PC-3 (cell line): ENCODE measurements at regions not wholly inside any gene's neighbourhood (a gene's known extent, or its start where the extent isn't known, plus 50 kb on each side); places are given as distances from the start of the nearest gene placed in this dataset.

Experiments
- ATAC-seq: fragments of 200-7000 bp; cut with Tn5 transposase; 2 replicates; pipeline ENCODE4 v1.9.1; 2020; ENCODE audit warnings: mild to moderate bottlenecking, moderate library complexity
- BruUV-seq: library from RNA; stranded (reverse); fragments of 400-500 nt; replicated peaks from 2 replicates; lab custom pipeline; 2021; lab: Mats Ljungman, UMichigan
- CTCF ChIA-PET: fragments of 300-600 bp; sonication (Branson Sonifier 250); formaldehyde crosslinking; loops from one replicate; lab custom pipeline; 2022; ENCODE audit warnings: antibody characterized with exemption; lab: Charles Lee
- POLR2A ChIA-PET: fragments of 300-600 bp; sonication (Branson Sonifier 250); formaldehyde crosslinking; loops from one replicate; lab custom pipeline; 2022; ENCODE audit warnings: antibody characterized with exemption; ENCODE audit not compliant: unreplicated experiment; lab: Charles Lee
- DNase-seq: peaks from one replicate; pipeline ENCODE4 v3.0.0-alpha.2; 2015
- H2AFZ ChIP-seq: fragments of 300-600 bp; sonication (generic); 2 replicates; pipeline ENCODE4 v1.6.0; 2016; ENCODE audit warnings: antibody characterized with exemption, low read length
- H3F3A ChIP-seq: fragments of 300-600 bp; sonication (generic); one replicate; pipeline ENCODE4 v1.6.0; 2017; ENCODE audit warnings: antibody characterized with exemption, low read length, control low read depth, mild to moderate bottlenecking; ENCODE audit not compliant: unreplicated experiment
- H3K27ac ChIP-seq: fragments of 300-600 bp; sonication (generic); 2 replicates; pipeline ENCODE4 v1.5.1; 2016; ENCODE audit warnings: mild to moderate bottlenecking, low read length
- H3K27me3 ChIP-seq: fragments of 300-600 bp; sonication (generic); 2 replicates; pipeline ENCODE4 v1.6.1; 2016; ENCODE audit warnings: low read length, mixed read lengths
- H3K36me3 ChIP-seq: fragments of 300-600 bp; sonication (generic); 2 replicates; pipeline ENCODE4 v1.6.1; 2016; ENCODE audit warnings: low read depth, mixed run types, low read length, mixed read lengths
- H3K4me1 ChIP-seq: fragments of 300-600 bp; sonication (generic); 2 replicates; pipeline ENCODE4 v1.5.1; 2016; ENCODE audit warnings: low read length; ENCODE audit not compliant: insufficient read depth
- H3K4me2 ChIP-seq: fragments of 300-600 bp; sonication (generic); 2 replicates; pipeline ENCODE4 v1.6.0; 2016; ENCODE audit warnings: low read length
- H3K4me3 ChIP-seq: fragments of 300-600 bp; sonication (generic); 2 replicates; pipeline ENCODE4 v1.5.1; 2016; ENCODE audit warnings: mild to moderate bottlenecking, low read length, mixed read lengths
- H3K79me2 ChIP-seq: fragments of 300-600 bp; sonication (generic); 2 replicates; pipeline ENCODE4 v1.6.1; 2017; ENCODE audit warnings: low read length, mixed read lengths
- H3K9ac ChIP-seq: fragments of 300-600 bp; sonication (generic); 2 replicates; pipeline ENCODE4 v1.6.0; 2016; ENCODE audit warnings: mild to moderate bottlenecking, low read length
- H3K9me2 ChIP-seq: fragments of 300-600 bp; sonication (generic); replicated peaks from 2 replicates; pipeline ENCODE4 v1.6.1; 2016; ENCODE audit warnings: mixed run types, low read length, mixed read lengths
- H3K9me3 ChIP-seq: fragments of 300-600 bp; sonication (generic); 2 replicates; pipeline ENCODE4 v1.6.1; 2016; ENCODE audit warnings: low read length, mixed read lengths
- H4K20me1 ChIP-seq: fragments of 300-600 bp; sonication (generic); 2 replicates; pipeline ENCODE4 v1.6.1; 2016; ENCODE audit warnings: low read length, mixed read lengths
- EZH2 ChIP-seq: fragments of 300-600 bp; sonication (generic); IDR thresholded peaks from one replicate; pipeline ENCODE4 v1.6.1; 2017; ENCODE audit warnings: antibody characterized with exemption, mild to moderate bottlenecking, low read length; ENCODE audit not compliant: unreplicated experiment
- EZH2phosphoT487 ChIP-seq: fragments of 300-600 bp; sonication (generic); IDR thresholded peaks from 2 replicates; pipeline ENCODE4 v1.6.1; 2018; ENCODE audit warnings: mild to moderate bottlenecking, antibody characterized with exemption, low read length, borderline replicate concordance
- intact Hi-C: fragments of 100-400 bp; cut with micrococcal nuclease; formaldehyde crosslinking; loops from 2 replicates; pipeline ENCODE4 v1.9.0; 2023
- TF ChIP-seq, protein P1 (sequence below): fragments of 300-600 bp; sonication (generic); conservative IDR thresholded peaks from 2 replicates; pipeline ENCODE4 v1.5.1; 2017; ENCODE audit warnings: antibody characterized with exemption, low read depth, mild to moderate bottlenecking, low read length

- no peak overlapping the region for H3K4me3 ChIP-seq
- H3K36me3 ChIP-seq: no peaks in the 10 kb centered on the region
- no peaks in the 10 kb centered on the region for H3K4me1 ChIP-seq
- no peak overlapping the region for H3K4me2 ChIP-seq
- POLR2A ChIA-PET: no interaction called here
- H3K9me3 ChIP-seq: no peaks in the 10 kb centered on the region
- no peak for ATAC-seq
- no peaks in the 10 kb centered on the region for H3K27me3 ChIP-seq
- H3K27ac ChIP-seq: no peak overlapping the region
- no peaks in the 10 kb centered on the region for H4K20me1 ChIP-seq
- H3F3A ChIP-seq: no peaks in the 10 kb centered on the region
- no peak overlapping the region for H3K9ac ChIP-seq
- intact Hi-C loops: no loop called here
- no peak overlapping the region for H2AFZ ChIP-seq
- TF ChIP-seq, protein P1, sequence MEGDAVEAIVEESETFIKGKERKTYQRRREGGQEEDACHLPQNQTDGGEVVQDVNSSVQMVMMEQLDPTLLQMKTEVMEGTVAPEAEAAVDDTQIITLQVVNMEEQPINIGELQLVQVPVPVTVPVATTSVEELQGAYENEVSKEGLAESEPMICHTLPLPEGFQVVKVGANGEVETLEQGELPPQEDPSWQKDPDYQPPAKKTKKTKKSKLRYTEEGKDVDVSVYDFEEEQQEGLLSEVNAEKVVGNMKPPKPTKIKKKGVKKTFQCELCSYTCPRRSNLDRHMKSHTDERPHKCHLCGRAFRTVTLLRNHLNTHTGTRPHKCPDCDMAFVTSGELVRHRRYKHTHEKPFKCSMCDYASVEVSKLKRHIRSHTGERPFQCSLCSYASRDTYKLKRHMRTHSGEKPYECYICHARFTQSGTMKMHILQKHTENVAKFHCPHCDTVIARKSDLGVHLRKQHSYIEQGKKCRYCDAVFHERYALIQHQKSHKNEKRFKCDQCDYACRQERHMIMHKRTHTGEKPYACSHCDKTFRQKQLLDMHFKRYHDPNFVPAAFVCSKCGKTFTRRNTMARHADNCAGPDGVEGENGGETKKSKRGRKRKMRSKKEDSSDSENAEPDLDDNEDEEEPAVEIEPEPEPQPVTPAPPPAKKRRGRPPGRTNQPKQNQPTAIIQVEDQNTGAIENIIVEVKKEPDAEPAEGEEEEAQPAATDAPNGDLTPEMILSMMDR: no peak
- TF ChIP-seq EZH2 (no peak), EZH2phosphoT487 (no peak)
- no peak for DNase-seq
- BruUV-seq: no TSS peak
- H3K9me2 ChIP-seq: no peaks in the 10 kb centered on the region
- H3K79me2 ChIP-seq: no peaks in the 10 kb centered on the region
- CTCF ChIA-PET: no interaction called here
Measured at GRCh38 chr9:119902611-119903010, 533.4 kb upstream of the BRINP1 start.

- no peaks in the 10 kb centered on the region for H3K36me3 ChIP-seq
- no peak for TF ChIP-seq EZH2phosphoT487
- no peak for TF ChIP-seq EZH2
- TF ChIP-seq, protein P1: no peak
- no peak overlapping the region for H3K27ac ChIP-seq
- H3K4me3 ChIP-seq: no peak overlapping the region
- H2AFZ ChIP-seq: no peak overlapping the region
- H3K27me3 ChIP-seq: no peaks in the 10 kb centered on the region
- H3F3A ChIP-seq: no peaks in the 10 kb centered on the region
- ATAC-seq (no peak), DNase-seq (no peak)
- no peak overlapping the region for H3K9ac ChIP-seq
- H3K4me1 ChIP-seq: no peaks in the 10 kb centered on the region
- intact Hi-C loops: no loop called here
- H3K9me2 ChIP-seq: no peaks in the 10 kb centered on the region
- H3K79me2 ChIP-seq: no peaks in the 10 kb centered on the region
- CTCF ChIA-PET: no interaction called here
- POLR2A ChIA-PET: no interaction called here
- H3K9me3 ChIP-seq: no peaks in the 10 kb centered on the region
- no TSS peak for BruUV-seq
- no peaks in the 10 kb centered on the region for H4K20me1 ChIP-seq
- no peak overlapping the region for H3K4me2 ChIP-seq
Measured at GRCh38 chr9:119898316-119898715, 529.1 kb upstream of the BRINP1 start.

GRCh38 chr9:119884438-119884837, 515.2 kb upstream of the BRINP1 start:
- Histone ChIP-seq H3F3A (no peaks in the 10 kb centered on the region), H2AFZ (no peak overlapping the region), H3K9ac (no peak overlapping the region), H3K27ac (no peak overlapping the region), H3K4me1 (no peaks in the 10 kb centered on the region), H3K27me3 (no peaks in the 10 kb centered on the region), H3K9me3 (no peaks in the 10 kb centered on the region), H4K20me1 (no peaks in the 10 kb centered on the region), H3K79me2 (no peaks in the 10 kb centered on the region), H3K4me3 (no peak overlapping the region), H3K9me2 (no peaks in the 10 kb centered on the region), H3K36me3 (no peaks in the 10 kb centered on the region), H3K4me2 (no peak overlapping the region)
- ChIA-PET POLR2A (no interaction called here), CTCF (no interaction called here)
- BruUV-seq: no TSS peak
- DNase-seq (no peak), ATAC-seq (no peak)
- intact Hi-C loops: no loop called here
- TF ChIP-seq, protein P1: no peak
- TF ChIP-seq EZH2 (no peak), EZH2phosphoT487 (no peak)
